OCI-LY7 (cell line): ENCODE measurements at regions not wholly inside any gene's neighbourhood (a gene's known extent, or its start where the extent isn't known, plus 50 kb on each side); places are given as distances from the start of the nearest gene placed in this dataset.

Experiments
- BruUV-seq: library from RNA; stranded (reverse); fragments of 400-500 nt; replicated peaks from 2 replicates; lab custom pipeline; 2021; lab: Mats Ljungman, UMichigan
- CTCF ChIA-PET: fragments of 300-600 bp; sonication (Branson Sonifier 250); formaldehyde crosslinking; loops from one replicate; lab custom pipeline; 2022; ENCODE audit warnings: antibody characterized with exemption; ENCODE audit not compliant: unreplicated experiment; lab: Charles Lee
- POLR2A ChIA-PET: fragments of 300-600 bp; sonication (Branson Sonifier 250); formaldehyde crosslinking; loops from one replicate; lab custom pipeline; 2022; ENCODE audit warnings: antibody characterized with exemption; lab: Charles Lee
- DNase-seq: peaks from one replicate; pipeline ENCODE4 v3.0.0-alpha.2; 2015; ENCODE audit warnings: low spot score
- H2AFZ ChIP-seq: fragments of 200-600 bp; sonication (generic), shearing (Covaris generic); 2 replicates; pipeline ENCODE4 v1.6.1; 2014; ENCODE audit warnings: mild to moderate bottlenecking, antibody characterized with exemption, low read length, moderate library complexity
- H3K27ac ChIP-seq: fragments of 200-600 bp; sonication (generic); 2 replicates; pipeline ENCODE4 v1.5.1; 2014; ENCODE audit warnings: mixed run types, low read depth, mild to moderate bottlenecking, moderate library complexity, low read length, inconsistent platforms; ENCODE audit not compliant: poor library complexity, severe bottlenecking
- H3K36me3 ChIP-seq: fragments of 200-600 bp; sonication (generic); 2 replicates; pipeline ENCODE4 v1.6.1; 2014; ENCODE audit warnings: mild to moderate bottlenecking, antibody characterized with exemption, low read length, moderate library complexity, mixed read lengths; ENCODE audit not compliant: insufficient read depth
- H3K4me1 ChIP-seq: fragments of 200-600 bp; sonication (generic); 2 replicates; pipeline ENCODE4 v1.5.1; 2014; ENCODE audit warnings: mild to moderate bottlenecking, low read length; ENCODE audit not compliant: insufficient read depth, poor library complexity, severe bottlenecking
- H3K4me2 ChIP-seq: fragments of 200-600 bp; sonication (generic); 2 replicates; pipeline ENCODE4 v1.6.1; 2014; ENCODE audit warnings: mild to moderate bottlenecking, low read length
- H3K4me3 ChIP-seq: fragments of 200-600 bp; sonication (generic); 2 replicates; pipeline ENCODE4 v1.5.1; 2014; ENCODE audit warnings: mild to moderate bottlenecking, low read depth, low read length; ENCODE audit not compliant: poor library complexity, severe bottlenecking
- H3K79me2 ChIP-seq: fragments of 200-600 bp; sonication (generic); 2 replicates; pipeline ENCODE4 v1.6.1; 2016; ENCODE audit warnings: low read depth, mild to moderate bottlenecking, low read length, moderate library complexity, mixed read lengths; ENCODE audit not compliant: insufficient read depth
- H3K9me2 ChIP-seq: fragments of 200-600 bp; sonication (generic); 2 replicates; pipeline ENCODE4 v1.6.1; 2016; ENCODE audit warnings: mild to moderate bottlenecking, low read length, mixed read lengths; ENCODE audit not compliant: insufficient read depth
- H3K9me3 ChIP-seq: fragments of 200-600 bp; sonication (generic); 2 replicates; pipeline ENCODE4 v1.6.1; 2014; ENCODE audit warnings: mild to moderate bottlenecking, mixed run types, low read length, mixed read lengths
- H4K20me1 ChIP-seq: fragments of 200-600 bp; sonication (generic); 2 replicates; pipeline ENCODE4 v1.6.1; 2014; ENCODE audit warnings: mild to moderate bottlenecking, antibody characterized with exemption, low read length, moderate library complexity, mixed read lengths; ENCODE audit not compliant: insufficient read depth
- CTCF ChIP-seq: fragments of 200-600 bp; sonication (generic); conservative IDR thresholded peaks from 2 replicates; pipeline ENCODE4 v1.5.1; 2014; ENCODE audit warnings: mild to moderate bottlenecking, antibody characterized with exemption, low read length, moderate library complexity, mixed read lengths
- EZH2phosphoT487 ChIP-seq: fragments of 200-600 bp; sonication (generic); IDR thresholded peaks from 2 replicates; pipeline ENCODE4 v1.6.1; 2018; ENCODE audit warnings: low read depth, borderline replicate concordance, mild to moderate bottlenecking, mixed run types, antibody characterized with exemption, low read length, moderate library complexity, mixed read lengths
- intact Hi-C: fragments of 100-400 bp; cut with micrococcal nuclease; formaldehyde crosslinking; loops from one replicate; pipeline ENCODE4 v1.10.0; 2022; ENCODE audit not compliant: unreplicated experiment

- intact Hi-C loops, result no loop called here
- H4K20me1 ChIP-seq, result no peaks in the 10 kb centered on the region
Measured at GRCh38 chr7:125057963-125058362, 128.3 kb upstream of the POT1 start.

GRCh38 chr7:125055376-125055775 lies 125.8 kb upstream of the POT1 start:
- TF ChIP-seq CTCF (no peak), EZH2phosphoT487 (no peak)
- Histone ChIP-seq H3K4me1 (no peaks in the 10 kb centered on the region), H3K4me2 (no peak overlapping the region), H3K79me2 (no peaks in the 10 kb centered on the region), H3K4me3 (no peak overlapping the region), H3K9me3 (no peaks in the 10 kb centered on the region), H2AFZ (no peak overlapping the region), H3K36me3 (no peaks in the 10 kb centered on the region), H3K27ac (no peak overlapping the region), H4K20me1 (no peaks in the 10 kb centered on the region), H3K9me2 (no peaks in the 10 kb centered on the region)
- DNase-seq, result no peak
- CTCF ChIA-PET, result no interaction called here
- intact Hi-C loops, result no loop called here
- POLR2A ChIA-PET, result no interaction called here
- no TSS peak for BruUV-seq

More at GRCh38 chr7:125057963-125058362, 128.3 kb upstream of the POT1 start:
- no peak overlapping the region for H3K4me2 ChIP-seq
- no peaks in the 10 kb centered on the region for H3K4me1 ChIP-seq
- H3K9me2 ChIP-seq, result no peaks in the 10 kb centered on the region
- TF ChIP-seq CTCF, result no peak
- H3K4me3 ChIP-seq, result no peak overlapping the region
- no peaks in the 10 kb centered on the region for H3K36me3 ChIP-seq
- H3K9me3 ChIP-seq, result no peaks in the 10 kb centered on the region
- ChIA-PET POLR2A (no interaction called here), CTCF (no interaction called here)
- no peak overlapping the region for H3K27ac ChIP-seq
- H3K79me2 ChIP-seq, result no peaks in the 10 kb centered on the region
- H2AFZ ChIP-seq, result no peak overlapping the region
- no TSS peak for BruUV-seq
- DNase-seq, result no peak

- H3K27ac ChIP-seq, result no peak overlapping the region
- no peaks in the 10 kb centered on the region for H3K4me1 ChIP-seq
- H3K36me3 ChIP-seq, result no peaks in the 10 kb centered on the region
- POLR2A ChIA-PET, result interaction anchor here (0.7 kb wide), 1 partner anchor 940 kb away, joined by 3 read pairs; no protein-coding TSS in a partner anchor
- no peaks in the 10 kb centered on the region for H3K9me2 ChIP-seq
- H3K9me3 ChIP-seq, result no peaks in the 10 kb centered on the region
- CTCF ChIA-PET, result no interaction called here
- TF ChIP-seq EZH2phosphoT487, result no peak
- TF ChIP-seq CTCF, result no peak
- no TSS peak for BruUV-seq
- H3K4me3 ChIP-seq, result no peak overlapping the region
- intact Hi-C loops, result no loop called here
- H3K4me2 ChIP-seq, result no peak overlapping the region
- no peaks in the 10 kb centered on the region for H3K79me2 ChIP-seq
- DNase-seq, result no peak
- no peak overlapping the region for H2AFZ ChIP-seq
- no peaks in the 10 kb centered on the region for H4K20me1 ChIP-seq
Measured at GRCh38 chr7:125046767-125047166, 117.1 kb upstream of the POT1 start.
